Liver (tissue), 8 donors: ENCODE measurements at regions not wholly inside any gene's neighbourhood (a gene's known extent, or its start where the extent isn't known, plus 50 kb on each side); places are given as distances from the start of the nearest gene placed in this dataset.

ENCODE experiments used
- DNase-seq: peaks from one replicate; pipeline ENCODE4 v3.0.0-alpha.2; 2017; ENCODE audit warnings: low spot score
- H3K27ac ChIP-seq, 2 donors: one replicate each; pipeline ENCODE4 v1.7.0; 2013; ENCODE audit warnings: inconsistent platforms in 2 of 2, low read length in 2 of 2, control low read depth in 1 of 2, low read depth in 1 of 2, mild to moderate bottlenecking in 1 of 2
- H3K27me3 ChIP-seq, 4 donors: one replicate each; pipeline versions ENCODE4 v1.6.1 to v1.7.0; 2013; ENCODE audit warnings: low read length in 3 of 4, inconsistent platforms in 1 of 4, mild to moderate bottlenecking in 1 of 4, moderate library complexity in 1 of 4; ENCODE audit not compliant: control insufficient read depth in 4 of 4, insufficient read depth in 4 of 4
- H3K36me3 ChIP-seq, 4 donors: one replicate each; pipeline versions ENCODE4 v1.6.1 to v1.7.0; 2013; ENCODE audit warnings: low read length in 3 of 4, mild to moderate bottlenecking in 3 of 4, low read depth in 1 of 4, moderate library complexity in 1 of 4; ENCODE audit not compliant: control insufficient read depth in 4 of 4, insufficient read depth in 3 of 4
- H3K4me1 ChIP-seq, 4 donors: one replicate each; pipeline versions ENCODE4 v1.6.1 to v1.7.0; 2013; ENCODE audit warnings: low read length in 3 of 4, mild to moderate bottlenecking in 3 of 4, moderate library complexity in 1 of 4; ENCODE audit not compliant: control insufficient read depth in 4 of 4, insufficient read depth in 4 of 4
- H3K4me3 ChIP-seq, 3 donors: one replicate each; pipeline versions ENCODE4 v1.6.1 to v1.7.0; 2013; ENCODE audit warnings: low read length in 3 of 3, control low read depth in 1 of 3, low read depth in 1 of 3, mild to moderate bottlenecking in 1 of 3
- H3K9ac ChIP-seq, 2 donors: one replicate each; pipeline ENCODE4 v1.7.0; 2013; ENCODE audit warnings: low read length in 2 of 2, mild to moderate bottlenecking in 2 of 2, moderate library complexity in 2 of 2, control low read depth in 1 of 2, low read depth in 1 of 2
- H3K9me3 ChIP-seq, 4 donors: one replicate each; pipeline versions ENCODE4 v1.6.1 to v1.7.0; 2013; ENCODE audit warnings: low read length in 3 of 4; ENCODE audit not compliant: control insufficient read depth in 4 of 4
- ATF3 ChIP-seq: IDR thresholded peaks from 2 replicates; pipeline ENCODE4 v1.6.1; 2016; ENCODE audit warnings: antibody characterized with exemption
- CTCF ChIP-seq: fragments of 150-350 bp; IDR thresholded peaks from 2 replicates; pipeline ENCODE4 v1.5.1; 2017; ENCODE audit warnings: improper control_type of control experiment, low read depth, low read length; ENCODE audit not compliant: missing input control
- EGR1 ChIP-seq, 2 donors: IDR thresholded peaks; 2 replicates each; pipeline ENCODE4 v1.6.1; 2016 to 2018; ENCODE audit warnings: antibody characterized with exemption in 2 of 2, low read depth in 2 of 2
- FOXA2 ChIP-seq: IDR thresholded peaks from 2 replicates; pipeline ENCODE4 v1.6.1; 2016; ENCODE audit warnings: antibody characterized with exemption
- GABPA ChIP-seq, 2 donors: IDR thresholded peaks in 1 of 2; conservative IDR thresholded peaks in 1 of 2; 2 replicates each; pipeline ENCODE4 v1.6.1; 2016; ENCODE audit warnings: antibody characterized with exemption in 2 of 2, mild to moderate bottlenecking in 1 of 2, moderate library complexity in 1 of 2
- HNF4A ChIP-seq, 2 donors: conservative IDR thresholded peaks; 2 replicates each; pipeline ENCODE4 v1.6.1; 2016; ENCODE audit warnings: antibody characterized with exemption in 2 of 2, mild to moderate bottlenecking in 2 of 2
- HNF4G ChIP-seq: IDR thresholded peaks from 2 replicates; pipeline ENCODE4 v1.6.1; 2016; ENCODE audit warnings: antibody characterized with exemption
- JUND ChIP-seq, 2 donors: IDR thresholded peaks; 2 replicates each; pipeline ENCODE4 v1.6.1; 2016; ENCODE audit warnings: antibody characterized with exemption in 2 of 2
- NR2F2 ChIP-seq: IDR thresholded peaks from 2 replicates; pipeline ENCODE4 v1.6.1; 2016; ENCODE audit warnings: antibody characterized with exemption
- REST ChIP-seq: IDR thresholded peaks from 2 replicates; pipeline ENCODE4 v1.6.1; 2016; ENCODE audit warnings: antibody characterized with exemption, mild to moderate bottlenecking
- SP1 ChIP-seq: IDR thresholded peaks from 2 replicates; pipeline ENCODE4 v1.6.1; 2018; ENCODE audit warnings: antibody characterized with exemption, mild to moderate bottlenecking
- ZBTB33 ChIP-seq: IDR thresholded peaks from 2 replicates; pipeline ENCODE4 v1.6.1; 2016; ENCODE audit warnings: antibody characterized with exemption
- WGBS: extraction: QIAGEN DNeasy Blood & Tissue Kit; methylation state at CpG from one replicate; pipeline ENCODE4 v1.1.7; 2013; 5-methylcytosine and 5-hydroxymethylcytosine counted together
- donor health status: healthy.
- donor health status: healthy.
- donor health status: healthy.
- donor health status: healthy.
- donor health status: healthy.

GRCh38 chr3:36155515-36155914, 224.8 kb upstream of the STAC start:
- H3K9me3 ChIP-seq: no peaks in the 10 kb centered on the region
- H3K9ac ChIP-seq: no peak overlapping the region
- TF ChIP-seq HNF4A (conservative IDR thresholded peaks at IDR 0.05) (no peak), REST (no peak), EGR1 (IDR thresholded peaks at IDR 0.05; ENCODE audit: low read depth in 2 of 2) (no peak), NR2F2 (no peak), ZBTB33 (no peak)
- H3K36me3 ChIP-seq: no peaks in the 10 kb centered on the region
- H3K27me3 ChIP-seq: no peaks in the 10 kb centered on the region
- no peak overlapping the region for H3K27ac ChIP-seq
- no peak for DNase-seq
- H3K4me1 ChIP-seq: no peaks in the 10 kb centered on the region
- H3K4me3 ChIP-seq: no peak overlapping the region

GRCh38 chr3:36164400-36164799, 215.9 kb upstream of the STAC start:
- Histone ChIP-seq H3K4me1 (no peaks in the 10 kb centered on the region), H3K27me3 (no peaks in the 10 kb centered on the region), H3K9ac (no peak overlapping the region), H3K36me3 (no peaks in the 10 kb centered on the region), H3K27ac (no peak overlapping the region), H3K4me3 (no peak overlapping the region), H3K9me3 (no peaks in the 10 kb centered on the region)
- DNase-seq: no peak
- 60% methylated on average over 3 of the region's 3 CpGs for WGBS
- TF ChIP-seq GABPA (IDR thresholded peaks at IDR 0.05 in 1 of 2, conservative IDR thresholded peaks at IDR 0.05 in 1 of 2) (no peak), NR2F2 (no peak), FOXA2 (no peak), HNF4G (no peak), CTCF (no peak), SP1 (no peak), ATF3 (no peak), JUND (IDR thresholded peaks at IDR 0.05) (no peak)
